GM23248 (cell line): ENCODE measurements at regions not wholly inside any gene's neighbourhood (a gene's known extent, or its start where the extent isn't known, plus 50 kb on each side); places are given as distances from the start of the nearest gene placed in this dataset.

Source experiments
- DNase-seq: peaks from one replicate; pipeline ENCODE4 v3.0.0-alpha.2; 2015
- H2AFZ ChIP-seq: fragments of 200-600 bp; sonication (generic); 2 replicates; pipeline ENCODE4 v1.6.1; 2016; ENCODE audit warnings: antibody characterized with exemption
- H3F3A ChIP-seq: fragments of 200-600 bp; sonication (generic); 2 replicates; pipeline ENCODE4 v1.6.1; 2016; ENCODE audit warnings: mild to moderate bottlenecking, antibody characterized with exemption, mixed run types; ENCODE audit not compliant: insufficient read depth
- H3K27ac ChIP-seq: fragments of 200-600 bp; sonication (generic); 2 replicates; pipeline ENCODE4 v1.5.1; 2016; ENCODE audit warnings: mild to moderate bottlenecking
- H3K27me3 ChIP-seq: fragments of 200-600 bp; sonication (generic); replicated peaks from 2 replicates; pipeline ENCODE4 v1.6.1; 2016; ENCODE audit warnings: mild to moderate bottlenecking; ENCODE audit not compliant: insufficient read depth
- H3K36me3 ChIP-seq: fragments of 200-600 bp; sonication (generic); 2 replicates; pipeline ENCODE4 v1.6.1; 2016; ENCODE audit warnings: low read depth, mild to moderate bottlenecking
- H3K4me1 ChIP-seq: fragments of 200-600 bp; sonication (generic); 2 replicates; pipeline ENCODE4 v1.6.1; 2016; ENCODE audit warnings: mild to moderate bottlenecking; ENCODE audit not compliant: insufficient read depth
- H3K4me2 ChIP-seq: fragments of 200-600 bp; sonication (generic); one replicate; pipeline ENCODE4 v1.6.1; 2016; ENCODE audit warnings: mild to moderate bottlenecking; ENCODE audit not compliant: unreplicated experiment
- H3K4me3 ChIP-seq: fragments of 200-600 bp; sonication (generic); 2 replicates; pipeline ENCODE4 v1.5.1; 2016; ENCODE audit warnings: mild to moderate bottlenecking
- H3K79me2 ChIP-seq: fragments of 200-600 bp; sonication (generic); 2 replicates; pipeline ENCODE4 v1.6.1; 2016; ENCODE audit warnings: mild to moderate bottlenecking; ENCODE audit not compliant: insufficient read depth
- H3K9ac ChIP-seq: fragments of 200-600 bp; sonication (generic); 2 replicates; pipeline ENCODE4 v1.6.1; 2016; ENCODE audit warnings: mild to moderate bottlenecking
- H3K9me2 ChIP-seq: fragments of 200-600 bp; sonication (generic); 2 replicates; pipeline ENCODE4 v1.6.1; 2016; ENCODE audit warnings: mixed run types, mild to moderate bottlenecking, moderate library complexity; ENCODE audit not compliant: insufficient read depth
- H3K9me3 ChIP-seq: fragments of 200-600 bp; sonication (generic); one replicate; pipeline ENCODE4 v1.6.1; 2017; ENCODE audit warnings: low read depth
- H4K20me1 ChIP-seq: fragments of 200-600 bp; sonication (generic); 2 replicates; pipeline ENCODE4 v1.6.0; 2016; ENCODE audit not compliant: insufficient read depth
- EZH2 ChIP-seq: fragments of 200-600 bp; sonication (generic); IDR thresholded peaks from 2 replicates; pipeline ENCODE4 v1.6.1; 2018; ENCODE audit warnings: antibody characterized with exemption, mild to moderate bottlenecking; ENCODE audit not compliant: insufficient read depth, poor library complexity, severe bottlenecking
- EZH2phosphoT487 ChIP-seq: fragments of 200-600 bp; sonication (generic); IDR thresholded peaks from 2 replicates; pipeline ENCODE4 v1.6.1; 2018; ENCODE audit warnings: antibody characterized with exemption, moderate library complexity, mild to moderate bottlenecking, low read depth; ENCODE audit not compliant: insufficient read depth
- WGBS, 2 experiments: methylation state at CpG; one replicate each; pipeline ENCODE4 v1.1.6; 2015 to 2017; ENCODE audit warnings: low lambda C conversion rate in 2 of 2, low coverage in 1 of 2; ENCODE audit errors: missing lambda C conversion rate in 2 of 2; 5-methylcytosine and 5-hydroxymethylcytosine counted together
- in situ Hi-C: fragments of 300-500 bp; cut with MboI; formaldehyde crosslinking; loops from 2 replicates; pipeline ENCODE4 v1.15.0; 2020

GRCh38 chr1:38615680-38616079 is 243.9 kb downstream of the RRAGC start:
- DNase-seq = no peak
- TF ChIP-seq EZH2 (no peak), EZH2phosphoT487 (no peak)
- no peaks in the 10 kb centered on the region for H4K20me1 ChIP-seq
- H3K9me2 ChIP-seq = no peaks in the 10 kb centered on the region
- H3K4me3 ChIP-seq = no peak overlapping the region
- H3F3A ChIP-seq = no peaks in the 10 kb centered on the region
- H3K27me3 ChIP-seq = no peaks in the 10 kb centered on the region
- WGBS, 2 experiments = 21 to 27% methylated on average over 1 of the region's 1 CpG
- H3K9me3 ChIP-seq = no peaks in the 10 kb centered on the region
- no peaks in the 10 kb centered on the region for H3K4me1 ChIP-seq
- H2AFZ ChIP-seq = no peak overlapping the region
- in situ Hi-C loops = no loop called here
- no peaks in the 10 kb centered on the region for H3K36me3 ChIP-seq
- H3K79me2 ChIP-seq = no peaks in the 10 kb centered on the region
- no peak overlapping the region for H3K4me2 ChIP-seq
- no peak overlapping the region for H3K27ac ChIP-seq
- no peak overlapping the region for H3K9ac ChIP-seq

GRCh38 chr1:38614861-38615260 is 244.7 kb downstream of the RRAGC start:
- Histone ChIP-seq H3K79me2 (no peaks in the 10 kb centered on the region), H3K27ac (no peak overlapping the region), H4K20me1 (no peaks in the 10 kb centered on the region), H3K4me2 (no peak overlapping the region), H3F3A (no peaks in the 10 kb centered on the region), H3K36me3 (no peaks in the 10 kb centered on the region), H2AFZ (no peak overlapping the region), H3K9ac (no peak overlapping the region), H3K9me3 (no peaks in the 10 kb centered on the region), H3K4me3 (no peak overlapping the region), H3K4me1 (no peaks in the 10 kb centered on the region), H3K9me2 (no peaks in the 10 kb centered on the region), H3K27me3 (no peaks in the 10 kb centered on the region)
- no peak for DNase-seq
- TF ChIP-seq EZH2phosphoT487 (no peak), EZH2 (no peak)
- in situ Hi-C loops = no loop called here
- 14 to 15% methylated on average over 3 of the region's 3 CpGs for WGBS, 2 experiments

GRCh38 chr1:38613996-38614395 is 245.6 kb downstream of the RRAGC start:
- Histone ChIP-seq H2AFZ (no peak overlapping the region), H3K4me2 (no peak overlapping the region), H3K9me2 (no peaks in the 10 kb centered on the region), H3K27me3 (no peaks in the 10 kb centered on the region), H3F3A (no peaks in the 10 kb centered on the region), H4K20me1 (no peaks in the 10 kb centered on the region), H3K9me3 (no peaks in the 10 kb centered on the region), H3K79me2 (no peaks in the 10 kb centered on the region), H3K36me3 (no peaks in the 10 kb centered on the region), H3K9ac (no peak overlapping the region), H3K27ac (no peak overlapping the region), H3K4me3 (no peak overlapping the region), H3K4me1 (no peaks in the 10 kb centered on the region)
- in situ Hi-C loops = no loop called here
- TF ChIP-seq EZH2phosphoT487 (no peak), EZH2 (no peak)
- WGBS, 2 experiments = 41 to 52% methylated on average over 8 of the region's 8 CpGs
- DNase-seq = no peak

GRCh38 chr1:38612951-38613350 is 246.6 kb downstream of the RRAGC start:
- Histone ChIP-seq H3K9me3 (no peaks in the 10 kb centered on the region), H3K36me3 (no peaks in the 10 kb centered on the region), H3K4me2 (no peak overlapping the region), H3K9ac (no peak overlapping the region), H3K9me2 (no peaks in the 10 kb centered on the region), H3K27me3 (no peaks in the 10 kb centered on the region), H3K4me1 (no peaks in the 10 kb centered on the region), H3K27ac (no peak overlapping the region), H3K4me3 (no peak overlapping the region), H3F3A (no peaks in the 10 kb centered on the region), H4K20me1 (no peaks in the 10 kb centered on the region), H3K79me2 (no peaks in the 10 kb centered on the region), H2AFZ (no peak overlapping the region)
- TF ChIP-seq EZH2phosphoT487 (no peak), EZH2 (no peak)
- DNase-seq = no peak
- in situ Hi-C loops = no loop called here
- WGBS, 2 experiments = 54 to 56% methylated on average over 6 of the region's 6 CpGs

- Histone ChIP-seq H3K9me2 (no peaks in the 10 kb centered on the region), H3K4me1 (no peaks in the 10 kb centered on the region), H3F3A (no peaks in the 10 kb centered on the region), H2AFZ (no peak overlapping the region), H3K9ac (no peak overlapping the region), H3K4me3 (no peak overlapping the region), H3K4me2 (no peak overlapping the region), H3K36me3 (no peaks in the 10 kb centered on the region), H3K9me3 (no peaks in the 10 kb centered on the region), H4K20me1 (no peaks in the 10 kb centered on the region), H3K27me3 (no peaks in the 10 kb centered on the region), H3K79me2 (no peaks in the 10 kb centered on the region), H3K27ac (no peak overlapping the region)
- DNase-seq = no peak
- in situ Hi-C loops = no loop called here
- 2 to 6% methylated on average over 7 of the region's 7 CpGs for WGBS, 2 experiments
- TF ChIP-seq EZH2phosphoT487 (no peak), EZH2 (no peak)
These were observed 247.8 kb downstream of the RRAGC start for GRCh38 chr1:38611664-38612211.
